ENCODE measurements at regions not wholly inside any gene's neighbourhood (a gene's known extent, or its start where the extent isn't known, plus 50 kb on each side); places are given as distances from the start of the nearest gene placed in this dataset.

- no peak overlapping the region for H3K4ac ChIP-seq (ENCODE audit: low read depth, low read length)
- H3K79me2 ChIP-seq (ENCODE audit: insufficient read depth, low read length): no peaks in the 10 kb centered on the region
- TF ChIP-seq CTCF (conservative IDR thresholded peaks at IDR 0.05): no peak
- no peak overlapping the region for H2BK20ac ChIP-seq (ENCODE audit: low read depth, low read length, poor library complexity, severe bottlenecking)
- no peak overlapping the region for H2BK15ac ChIP-seq (ENCODE audit: low read depth, low read length)
- H3K14ac ChIP-seq (ENCODE audit: insufficient read depth, low read length): no peak overlapping the region
- no peaks in the 10 kb centered on the region for H3K4me1 ChIP-seq (ENCODE audit: insufficient read depth, low read length)
- H3K9ac ChIP-seq (ENCODE audit: extremely low read depth, insufficient read length, low read length): no peak overlapping the region
- no peak overlapping the region for H3K56ac ChIP-seq (ENCODE audit: insufficient read length, low read depth, low read length)
- H3K79me1 ChIP-seq (ENCODE audit: insufficient read depth, low read depth, low read length, poor library complexity, severe bottlenecking): no peaks in the 10 kb centered on the region
- no peak overlapping the region for H3K4me2 ChIP-seq (ENCODE audit: insufficient read depth, insufficient read length, low read length)
- no peak overlapping the region for H3K27ac ChIP-seq (ENCODE audit: insufficient read length, low read depth, low read length)
- Mint-ChIP-seq H3K27ac (no peak overlapping the region), H3K36me3 (ENCODE audit: insufficient read depth in 1 of 3, low read depth in 3 of 3) (no peaks in the 10 kb centered on the region), H3K27me3 (ENCODE audit: low read depth) (no peaks in the 10 kb centered on the region), H3K4me3 (no peak overlapping the region), H3K9me3 (no peaks in the 10 kb centered on the region), H3K4me1 (no peaks in the 10 kb centered on the region)
- no peak overlapping the region for H3T11ph ChIP-seq (ENCODE audit: low read length)
- H2AK5ac ChIP-seq (ENCODE audit: insufficient read length, low read length): no peak overlapping the region
- H3K23ac ChIP-seq (ENCODE audit: insufficient read length, low read depth, low read length): no peak overlapping the region
- no peak overlapping the region for H4K91ac ChIP-seq (ENCODE audit: insufficient read length, low read depth, low read length)
- H2BK12ac ChIP-seq (ENCODE audit: insufficient read length, low read depth, low read length): no peak overlapping the region
- H3K27me3 ChIP-seq (ENCODE audit: insufficient read depth, low read length): no peaks in the 10 kb centered on the region
- H2BK120ac ChIP-seq (ENCODE audit: low read depth, low read length, poor library complexity, severe bottlenecking): no peak overlapping the region
- H2BK5ac ChIP-seq (ENCODE audit: insufficient read length, low read length): no peak overlapping the region
- no peaks in the 10 kb centered on the region for H4K20me1 ChIP-seq (ENCODE audit: control insufficient read depth, insufficient read depth, insufficient read length)
- no peaks in the 10 kb centered on the region for H3K23me2 ChIP-seq (ENCODE audit: insufficient read length, low read depth, low read length, poor library complexity, severe bottlenecking)
- no peak overlapping the region for H2AFZ ChIP-seq (ENCODE audit: low read length)
- H4K5ac ChIP-seq (ENCODE audit: insufficient read length, low read depth, low read length): no peak overlapping the region
- H3K9me3 ChIP-seq (ENCODE audit: control insufficient read depth, low read depth, low read length): no peaks in the 10 kb centered on the region
- no peak overlapping the region for H3K18ac ChIP-seq (ENCODE audit: insufficient read length, low read depth, low read length)
- H4K8ac ChIP-seq (replicated peaks; ENCODE audit: insufficient read length, low read depth, low read length): no peak overlapping the region
- no CpG with 5 or more reads among the region's 2 CpGs for WGBS (ENCODE audit: extremely low coverage, insufficient read length, low lambda C conversion rate)
- no peak for DNase-seq
These were observed 1045.9 kb upstream of the CDH8 start for GRCh38 chr16:63082101-63082500.

All from H9 (cell line).